ENCODE measurements at regions not wholly inside any gene's neighbourhood (a gene's known extent, or its start where the extent isn't known, plus 50 kb on each side); places are given as distances from the start of the nearest gene placed in this dataset.

DNA sequence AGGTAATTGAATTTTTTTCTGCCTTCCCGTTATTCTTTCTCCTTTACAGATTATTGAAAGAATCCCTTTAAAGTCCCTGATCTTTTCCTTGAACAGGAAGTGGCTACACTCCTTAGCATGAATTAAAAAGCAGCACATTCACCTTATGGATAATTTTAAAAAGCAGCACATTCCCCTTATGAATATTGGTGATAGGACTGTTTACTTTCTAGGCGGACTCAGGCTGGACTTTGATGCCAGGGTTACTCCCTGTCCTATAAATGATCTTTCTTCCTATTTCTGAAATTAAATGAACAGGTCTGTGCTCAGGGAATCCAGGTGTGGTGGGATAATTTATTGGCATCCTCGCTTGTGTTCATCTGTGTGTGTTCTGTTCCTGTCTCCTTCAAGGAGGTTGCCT lies 226.0 kb downstream of the DCDC2C start:
- TF ChIP-seq, protein P1, sequence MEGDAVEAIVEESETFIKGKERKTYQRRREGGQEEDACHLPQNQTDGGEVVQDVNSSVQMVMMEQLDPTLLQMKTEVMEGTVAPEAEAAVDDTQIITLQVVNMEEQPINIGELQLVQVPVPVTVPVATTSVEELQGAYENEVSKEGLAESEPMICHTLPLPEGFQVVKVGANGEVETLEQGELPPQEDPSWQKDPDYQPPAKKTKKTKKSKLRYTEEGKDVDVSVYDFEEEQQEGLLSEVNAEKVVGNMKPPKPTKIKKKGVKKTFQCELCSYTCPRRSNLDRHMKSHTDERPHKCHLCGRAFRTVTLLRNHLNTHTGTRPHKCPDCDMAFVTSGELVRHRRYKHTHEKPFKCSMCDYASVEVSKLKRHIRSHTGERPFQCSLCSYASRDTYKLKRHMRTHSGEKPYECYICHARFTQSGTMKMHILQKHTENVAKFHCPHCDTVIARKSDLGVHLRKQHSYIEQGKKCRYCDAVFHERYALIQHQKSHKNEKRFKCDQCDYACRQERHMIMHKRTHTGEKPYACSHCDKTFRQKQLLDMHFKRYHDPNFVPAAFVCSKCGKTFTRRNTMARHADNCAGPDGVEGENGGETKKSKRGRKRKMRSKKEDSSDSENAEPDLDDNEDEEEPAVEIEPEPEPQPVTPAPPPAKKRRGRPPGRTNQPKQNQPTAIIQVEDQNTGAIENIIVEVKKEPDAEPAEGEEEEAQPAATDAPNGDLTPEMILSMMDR (IDR thresholded peaks at IDR 0.05): no peak
- TF ChIP-seq POLR2A (IDR thresholded peaks at IDR 0.05): no peak

Measured in lower leg skin (tissue), 3 donors.